ENCODE measurements at regions not wholly inside any gene's neighbourhood (a gene's known extent, or its start where the extent isn't known, plus 50 kb on each side); places are given as distances from the start of the nearest gene placed in this dataset.

- TF ChIP-seq CTCF (conservative IDR thresholded peaks at IDR 0.05; ENCODE audit: low read depth in 2 of 2) (no peak), POLR2AphosphoS5 (IDR thresholded peaks at IDR 0.05; ENCODE audit: low read depth) (no peak), EZH2 (IDR thresholded peaks at IDR 0.05; ENCODE audit: low read depth, unreplicated experiment) (no peak), EZH2phosphoT487 (IDR thresholded peaks at IDR 0.05; ENCODE audit: unreplicated experiment) (no peak), CREB1 (CRISPR knock-in tag; IDR thresholded peaks at IDR 0.05; ENCODE audit: low read depth) (no peak), ZNF114 (CRISPR knock-in tag; IDR thresholded peaks at IDR 0.05) (no peak), ETS1 (IDR thresholded peaks at IDR 0.05) (no peak), STAT1 (IDR thresholded peaks at IDR 0.05; ENCODE audit: unreplicated experiment) (no peak), JUNB (IDR thresholded peaks at IDR 0.05; ENCODE audit: unreplicated experiment) (no peak)
These were observed 157.5 kb downstream of the DMRT2 start for GRCh38 chr9:1207686-1208085.

Measured in GM23338 (cell line).